Lower lobe of right lung (tissue), 2 donors: ENCODE measurements at regions not wholly inside any gene's neighbourhood (a gene's known extent, or its start where the extent isn't known, plus 50 kb on each side); places are given as distances from the start of the nearest gene placed in this dataset.

Experiments used
- ATAC-seq, 2 donors: fragments of 200-7000 bp; cut with Tn5 transposase; one replicate each; pipeline ENCODE4 v1.9.1; 2020 to 2022; ENCODE audit warnings: mild to moderate bottlenecking in 2 of 2, moderate library complexity in 2 of 2
- DNase-seq: peaks from one replicate; pipeline ENCODE4 v3.0.0-alpha.2; 2020
- H3K27ac ChIP-seq: fragments of 200-600 bp; one replicate; pipeline ENCODE4 v1.8.0; 2022
- H3K27me3 ChIP-seq: fragments of 200-600 bp; one replicate; pipeline ENCODE4 v1.8.0; 2022; ENCODE audit warnings: low read depth
- H3K36me3 ChIP-seq: fragments of 200-600 bp; one replicate; pipeline ENCODE4 v1.8.0; 2022; ENCODE audit warnings: mild to moderate bottlenecking
- H3K4me1 ChIP-seq: fragments of 200-600 bp; one replicate; pipeline ENCODE4 v1.8.0; 2022
- H3K4me3 ChIP-seq: fragments of 200-600 bp; one replicate; pipeline ENCODE4 v1.8.0; 2022; ENCODE audit warnings: mild to moderate bottlenecking
- H3K9me3 ChIP-seq: fragments of 200-600 bp; one replicate; pipeline ENCODE4 v1.8.0; 2022
- intact Hi-C: fragments of 100-400 bp; cut with DNase I; formaldehyde crosslinking; loops from one replicate; pipeline ENCODE4 v1.11.0; 2022
- TF ChIP-seq, protein P1 (sequence below): fragments of 200-600 bp; IDR thresholded peaks from one replicate; pipeline ENCODE4 v1.8.0; 2022; ENCODE audit warnings: antibody characterized with exemption, mild to moderate bottlenecking
- donor health status: DM: no; HTN: yes; CAD: no; lungs with severe emphysema.

DNA sequence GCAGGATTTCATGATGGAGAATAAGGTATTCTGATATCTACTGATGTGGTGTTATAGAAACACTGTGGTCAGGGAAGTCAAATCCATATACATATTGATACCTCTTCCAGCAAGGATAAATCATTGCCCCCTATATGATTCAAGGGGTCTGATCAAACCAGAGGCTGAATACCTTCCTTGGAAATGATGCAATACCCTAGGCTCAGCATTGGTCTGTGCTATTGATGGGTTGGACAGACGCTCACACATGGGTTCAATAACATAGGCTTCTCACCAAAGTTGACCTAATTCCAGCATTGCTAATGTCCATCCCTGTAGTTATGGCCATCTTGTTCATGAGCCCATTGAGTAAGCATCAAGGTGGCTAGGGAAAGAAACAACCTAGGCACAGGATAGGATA lies 257.0 kb upstream of the USP24 start:
- no peak overlapping the region for H3K27ac ChIP-seq
- peaks cover 14% of the 10 kb centered on the region for H3K4me1 ChIP-seq
- no peaks in the 10 kb centered on the region for H3K36me3 ChIP-seq
- intact Hi-C loops, result no loop called here
- no peaks in the 10 kb centered on the region for H3K27me3 ChIP-seq
- H3K4me3 ChIP-seq, result no peak overlapping the region
- H3K9me3 ChIP-seq, result no peaks in the 10 kb centered on the region
- DNase-seq, result no peak
- TF ChIP-seq, protein P1, sequence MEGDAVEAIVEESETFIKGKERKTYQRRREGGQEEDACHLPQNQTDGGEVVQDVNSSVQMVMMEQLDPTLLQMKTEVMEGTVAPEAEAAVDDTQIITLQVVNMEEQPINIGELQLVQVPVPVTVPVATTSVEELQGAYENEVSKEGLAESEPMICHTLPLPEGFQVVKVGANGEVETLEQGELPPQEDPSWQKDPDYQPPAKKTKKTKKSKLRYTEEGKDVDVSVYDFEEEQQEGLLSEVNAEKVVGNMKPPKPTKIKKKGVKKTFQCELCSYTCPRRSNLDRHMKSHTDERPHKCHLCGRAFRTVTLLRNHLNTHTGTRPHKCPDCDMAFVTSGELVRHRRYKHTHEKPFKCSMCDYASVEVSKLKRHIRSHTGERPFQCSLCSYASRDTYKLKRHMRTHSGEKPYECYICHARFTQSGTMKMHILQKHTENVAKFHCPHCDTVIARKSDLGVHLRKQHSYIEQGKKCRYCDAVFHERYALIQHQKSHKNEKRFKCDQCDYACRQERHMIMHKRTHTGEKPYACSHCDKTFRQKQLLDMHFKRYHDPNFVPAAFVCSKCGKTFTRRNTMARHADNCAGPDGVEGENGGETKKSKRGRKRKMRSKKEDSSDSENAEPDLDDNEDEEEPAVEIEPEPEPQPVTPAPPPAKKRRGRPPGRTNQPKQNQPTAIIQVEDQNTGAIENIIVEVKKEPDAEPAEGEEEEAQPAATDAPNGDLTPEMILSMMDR, result no peak
- ATAC-seq, result no peak

DNA sequence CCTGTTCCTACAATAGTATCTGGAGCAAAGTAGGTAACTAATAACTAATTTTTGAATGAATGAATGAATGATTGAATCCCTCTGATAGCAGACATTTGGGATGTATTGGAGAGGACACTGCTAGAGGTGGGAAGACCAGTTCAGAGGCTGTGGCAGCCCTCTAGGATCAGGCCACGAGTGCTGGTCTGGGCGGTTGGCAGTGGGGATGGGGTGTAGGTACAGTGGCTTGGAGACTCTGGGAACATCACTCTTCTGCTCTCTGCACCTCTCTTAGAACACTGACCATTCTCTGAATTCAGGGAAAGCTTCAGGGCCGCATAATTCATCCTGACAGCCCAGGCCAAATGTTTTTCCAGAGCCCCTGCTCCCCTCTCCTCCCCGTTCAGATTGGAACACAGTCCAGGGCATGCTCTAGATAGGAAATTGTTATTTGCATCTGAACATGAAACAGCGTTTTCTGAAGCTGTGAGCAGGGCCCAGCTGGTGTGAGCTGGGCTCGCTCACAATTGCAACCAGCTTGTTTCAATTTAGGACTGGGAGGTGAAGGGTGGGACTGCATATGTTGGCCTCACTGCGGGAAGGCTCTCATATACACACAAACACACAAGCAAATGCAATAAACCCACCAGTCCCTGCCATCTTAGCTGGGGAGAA lies 253.1 kb upstream of the USP24 start:
- ATAC-seq, result no peak
- no peak for DNase-seq
- intact Hi-C loops, result no loop called here

DNA sequence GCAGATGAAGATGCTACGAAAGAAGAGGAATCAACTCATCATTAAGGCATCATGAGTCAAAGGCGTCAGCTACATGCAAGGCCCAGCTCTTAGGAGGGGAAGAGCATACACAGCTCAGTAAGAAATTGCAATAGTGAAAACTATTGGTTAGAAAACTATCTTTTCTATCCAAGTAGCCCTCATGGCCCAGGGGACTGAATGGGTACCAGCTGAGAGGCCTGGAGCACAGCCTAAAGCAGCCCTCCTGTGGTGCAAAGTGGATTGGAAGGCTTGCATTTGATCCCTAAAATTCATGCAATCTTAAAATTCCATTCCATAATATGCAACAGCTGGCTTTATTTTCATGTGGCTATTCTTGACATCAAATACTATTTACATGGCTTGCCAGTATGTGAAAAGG lies 251.8 kb upstream of the USP24 start:
- no peaks in the 10 kb centered on the region for H3K36me3 ChIP-seq
- no peak overlapping the region for H3K27ac ChIP-seq
- DNase-seq (no peak), ATAC-seq (no peak)
- no peak overlapping the region for H3K4me3 ChIP-seq
- no peaks in the 10 kb centered on the region for H3K27me3 ChIP-seq
- no peaks in the 10 kb centered on the region for H3K9me3 ChIP-seq
- TF ChIP-seq, protein P1, result no peak
- H3K4me1 ChIP-seq, result no peaks in the 10 kb centered on the region
- intact Hi-C loops, result no loop called here

More for the DNA sequence above, 253.1 kb upstream of the USP24 start:
- H3K9me3 ChIP-seq, result no peaks in the 10 kb centered on the region
- no peaks in the 10 kb centered on the region for H3K4me1 ChIP-seq
- H3K4me3 ChIP-seq, result no peak overlapping the region
- no peak overlapping the region for H3K27ac ChIP-seq
- TF ChIP-seq, protein P1, result no peak
- no peaks in the 10 kb centered on the region for H3K36me3 ChIP-seq
- H3K27me3 ChIP-seq, result no peaks in the 10 kb centered on the region

DNA sequence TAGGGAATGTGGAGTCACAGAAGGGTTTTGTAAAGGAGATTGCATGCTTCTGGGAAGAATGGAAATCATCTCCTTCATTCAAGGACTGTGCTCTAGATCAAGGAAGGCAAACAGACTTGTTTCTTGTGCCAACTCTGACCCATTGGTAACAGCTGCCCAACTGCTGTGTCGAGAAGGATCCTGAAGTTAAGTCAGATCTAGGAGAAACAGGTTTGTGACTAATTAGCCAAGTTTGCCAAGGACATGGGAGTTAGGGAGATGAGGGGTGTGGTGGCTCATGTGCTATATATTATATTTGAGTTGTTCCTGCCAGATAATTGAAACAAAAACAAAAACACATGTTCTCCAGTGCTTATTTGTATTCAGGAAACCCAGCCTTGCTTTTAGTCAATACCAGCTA lies 251.2 kb upstream of the USP24 start:
- H3K27ac ChIP-seq, result no peak overlapping the region
- ATAC-seq, result peak in 1 of 2 donors; percentile 50

DNA sequence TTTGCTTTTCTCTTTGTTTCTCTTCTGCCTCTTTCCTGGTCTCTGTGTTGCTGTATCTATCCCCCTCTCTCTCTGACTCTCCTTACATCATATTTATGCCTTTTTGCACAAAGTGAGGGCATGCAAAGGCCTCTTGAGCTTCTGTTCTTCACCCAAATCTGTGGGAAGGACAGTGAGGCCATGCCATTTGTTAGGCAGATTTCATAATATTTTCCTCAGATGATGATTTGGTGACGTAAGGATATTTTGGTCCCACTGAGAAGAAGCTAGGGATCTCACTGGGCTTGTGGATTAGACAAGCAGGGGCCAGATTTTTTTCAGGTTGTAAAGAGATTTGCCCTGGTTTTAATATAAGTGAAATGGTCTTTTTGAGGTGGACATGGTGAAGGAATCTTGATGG lies 249.4 kb upstream of the USP24 start:
- Histone ChIP-seq H3K27me3 (no peaks in the 10 kb centered on the region), H3K27ac (no peak overlapping the region), H3K9me3 (no peaks in the 10 kb centered on the region), H3K4me1 (no peaks in the 10 kb centered on the region), H3K36me3 (no peaks in the 10 kb centered on the region), H3K4me3 (no peak overlapping the region)
- TF ChIP-seq, protein P1, result no peak
- DNase-seq (no peak), ATAC-seq (no peak)
- intact Hi-C loops, result no loop called here

More for the DNA sequence above, 251.2 kb upstream of the USP24 start:
- TF ChIP-seq, protein P1, result no peak
- DNase-seq, result no peak
- H3K27me3 ChIP-seq, result no peaks in the 10 kb centered on the region
- intact Hi-C loops, result no loop called here
- H3K4me1 ChIP-seq, result no peaks in the 10 kb centered on the region
- H3K4me3 ChIP-seq, result no peak overlapping the region
- no peaks in the 10 kb centered on the region for H3K9me3 ChIP-seq
- no peaks in the 10 kb centered on the region for H3K36me3 ChIP-seq
